H1 (cell line): ENCODE measurements at regions not wholly inside any gene's neighbourhood (a gene's known extent, or its start where the extent isn't known, plus 50 kb on each side); places are given as distances from the start of the nearest gene placed in this dataset.

Experiments used
- CTCF ChIA-PET: fragments of 300-600 bp; sonication (Branson Sonifier 250); formaldehyde crosslinking; loops from one replicate; lab custom pipeline; 2021; ENCODE audit not compliant: partially characterized antibody; lab: Charles Lee
- POLR2A ChIA-PET: fragments of 300-600 bp; sonication (Branson Sonifier 250); formaldehyde crosslinking; loops from one replicate; lab custom pipeline; 2021; ENCODE audit warnings: inconsistent platforms; ENCODE audit not compliant: partially characterized antibody; lab: Charles Lee
- DNase-seq, 2 experiments: peaks; one replicate each; pipeline versions ENCODE4 v3.0.0 to v3.0.0-alpha.2; 2010 to 2022; ENCODE audit warnings: low spot score in 2 of 2, low read depth in 1 of 2, mixed read lengths in 1 of 2
- FAIRE-seq: peaks from 2 replicates; lab custom pipeline; 2011; peaks lifted over from hg19 to GRCh38; lab: Jason Lieb, UNC
- H2AFZ ChIP-seq: 2 replicates; pipeline ENCODE4 v1.8.1; 2012; ENCODE audit warnings: low read length, inconsistent platforms
- H2AK5ac ChIP-seq: 2 replicates; pipeline ENCODE4 v1.6.1; 2013; ENCODE audit warnings: low read depth, low read length
- H2BK120ac ChIP-seq: replicated peaks from 2 replicates; pipeline ENCODE3; 2013; ENCODE audit warnings: low read depth, low read length, inconsistent platforms
- H2BK12ac ChIP-seq: 2 replicates; pipeline ENCODE4 v1.6.1; 2013; ENCODE audit warnings: low read depth, low read length
- H2BK15ac ChIP-seq: 2 replicates; pipeline ENCODE4 v1.6.1; 2013; ENCODE audit warnings: low read length
- H2BK20ac ChIP-seq: 2 replicates; pipeline ENCODE4 v1.6.1; 2013; ENCODE audit warnings: low read length
- H2BK5ac ChIP-seq: 2 replicates; pipeline ENCODE4 v1.6.1; 2013; ENCODE audit warnings: low read depth, low read length
- H3K14ac ChIP-seq: 2 replicates; pipeline ENCODE4 v1.6.1; 2013; ENCODE audit warnings: inconsistent platforms; ENCODE audit not compliant: insufficient read length
- H3K18ac ChIP-seq: 2 replicates; pipeline ENCODE4 v1.6.1; 2013; ENCODE audit warnings: low read length; ENCODE audit errors: extremely low read depth
- H3K23ac ChIP-seq: 2 replicates; pipeline ENCODE4 v1.6.1; 2013; ENCODE audit warnings: inconsistent platforms; ENCODE audit not compliant: insufficient read length
- H3K23me2 ChIP-seq: 2 replicates; pipeline ENCODE4 v1.6.1; 2013; ENCODE audit warnings: low read depth, low read length
- H3K27ac ChIP-seq: 2 replicates; pipeline ENCODE4 v1.6.1; 2011; ENCODE audit warnings: low read depth, low read length, inconsistent platforms
- H3K27me3 ChIP-seq, 4 experiments: replicated peaks in 1 of 4; 1 replicate in 1 of 4; 2 replicates in 3 of 4; pipeline versions ENCODE4 v1.6.1 to v1.8.1; 2011 to 2013; ENCODE audit warnings: low read length in 3 of 4, mild to moderate bottlenecking in 3 of 4, inconsistent platforms in 2 of 4, mixed read lengths in 2 of 4, moderate library complexity in 1 of 4; ENCODE audit not compliant: control insufficient read depth in 3 of 4, insufficient read depth in 3 of 4; ENCODE audit errors: extremely low read depth in 1 of 4
- H3K36me3 ChIP-seq, 4 experiments: 2 replicates each; pipeline versions ENCODE4 v1.6.1 to v1.8.1; 2011 to 2013; ENCODE audit warnings: mild to moderate bottlenecking in 4 of 4, low read length in 3 of 4, moderate library complexity in 2 of 4, control low read depth in 1 of 4, inconsistent platforms in 1 of 4; ENCODE audit not compliant: insufficient read depth in 4 of 4, control insufficient read depth in 2 of 4
- H3K4ac ChIP-seq: replicated peaks from 2 replicates; pipeline ENCODE3; 2013; ENCODE audit warnings: low read length, low read depth, mixed read lengths, inconsistent platforms; ENCODE audit not compliant: insufficient read length
- H3K4me1 ChIP-seq, 4 experiments: replicated peaks in 1 of 4; 1 replicate in 1 of 4; 2 replicates in 3 of 4; pipeline versions ENCODE4 v1.6.1 to v1.8.1; 2011 to 2013; ENCODE audit warnings: low read length in 3 of 4, inconsistent platforms in 2 of 4, mixed read lengths in 1 of 4; ENCODE audit not compliant: insufficient read depth in 4 of 4, control insufficient read depth in 3 of 4
- H3K4me2 ChIP-seq, 2 experiments: 2 replicates each; pipeline versions ENCODE4 v1.6.1 to v1.8.1; 2011 to 2013; ENCODE audit warnings: low read depth in 2 of 2, low read length in 2 of 2, control low read depth in 1 of 2, inconsistent platforms in 1 of 2, mild to moderate bottlenecking in 1 of 2; ENCODE audit not compliant: insufficient read depth in 1 of 2
- H3K4me3 ChIP-seq, 4 experiments: fragments of 200-600, 300-600 bp in 1 of 4; sonication (generic), shearing (Covaris generic), sonication (Bioruptor Twin) in 1 of 4; 2 replicates each; pipeline versions ENCODE4 v1.5.1 to v1.8.1; 2011 to 2016; ENCODE audit warnings: low read length in 4 of 4, low read depth in 3 of 4, control low read depth in 2 of 4, inconsistent platforms in 2 of 4, mild to moderate bottlenecking in 2 of 4, mixed read lengths in 1 of 4, moderate library complexity in 1 of 4; ENCODE audit not compliant: insufficient read depth in 2 of 4; ENCODE audit errors: extremely low read depth in 1 of 4
- H3K56ac ChIP-seq: replicated peaks from 2 replicates; pipeline ENCODE3; 2013; ENCODE audit warnings: low read depth, mild to moderate bottlenecking, mixed read lengths, low read length, inconsistent platforms; ENCODE audit not compliant: insufficient read length
- H3K79me1 ChIP-seq: 2 replicates; pipeline ENCODE4 v1.6.1; 2013; ENCODE audit warnings: low read depth, low read length, control low read depth
- H3K79me2 ChIP-seq, 2 experiments: 2 replicates each; pipeline versions ENCODE4 v1.6.1 to v1.8.1; 2012 to 2013; ENCODE audit warnings: low read length in 2 of 2, mild to moderate bottlenecking in 2 of 2, inconsistent platforms in 1 of 2; ENCODE audit not compliant: insufficient read depth in 2 of 2, control insufficient read depth in 1 of 2
- H3K9ac ChIP-seq, 4 experiments: replicated peaks in 1 of 4; 1 replicate in 1 of 4; 2 replicates in 3 of 4; pipeline versions ENCODE4 v1.6.1 to v1.8.1; 2011 to 2013; ENCODE audit warnings: low read depth in 3 of 4, low read length in 3 of 4, control low read depth in 2 of 4, mild to moderate bottlenecking in 2 of 4, moderate library complexity in 2 of 4, inconsistent platforms in 1 of 4; ENCODE audit errors: extremely low read depth in 1 of 4
- H3K9me3 ChIP-seq, 2 experiments: 2 replicates each; pipeline versions ENCODE4 v1.6.1 to v1.8.1; 2012 to 2013; ENCODE audit warnings: mild to moderate bottlenecking in 2 of 2, moderate library complexity in 2 of 2, control low read depth in 1 of 2, inconsistent platforms in 1 of 2, low read depth in 1 of 2, low read length in 1 of 2, mixed read lengths in 1 of 2; ENCODE audit not compliant: insufficient read depth in 2 of 2
- H4K20me1 ChIP-seq, 2 experiments: replicated peaks in 1 of 2; 2 replicates each; pipeline versions ENCODE3 to v1.8.1; 2011 to 2013; ENCODE audit warnings: inconsistent platforms in 2 of 2, low read length in 2 of 2, mild to moderate bottlenecking in 1 of 2; ENCODE audit not compliant: insufficient read depth in 2 of 2, control insufficient read depth in 1 of 2
- H4K5ac ChIP-seq: 2 replicates; pipeline ENCODE4 v1.6.1; 2013; ENCODE audit warnings: low read length, low read depth, mixed read lengths, inconsistent platforms; ENCODE audit not compliant: insufficient read length
- H4K8ac ChIP-seq: 2 replicates; pipeline ENCODE4 v1.8.0; 2013; ENCODE audit warnings: mild to moderate bottlenecking, moderate library complexity, low read length, inconsistent platforms; ENCODE audit not compliant: insufficient read depth; ENCODE audit errors: extremely low read depth
- H4K91ac ChIP-seq: replicated peaks from 2 replicates; pipeline ENCODE3; 2013; ENCODE audit warnings: low read length, mixed read lengths, inconsistent platforms; ENCODE audit not compliant: insufficient read length
- BACH1 ChIP-seq: IDR thresholded peaks from 2 replicates; pipeline ENCODE4 v1.6.1; 2012; ENCODE audit warnings: low read length, improper control_type of control experiment
- GTF2F1 ChIP-seq: IDR thresholded peaks from 2 replicates; pipeline ENCODE4 v1.6.1; 2012; ENCODE audit warnings: low read depth, low read length, improper control_type of control experiment, borderline replicate concordance
- HDAC6 ChIP-seq: IDR thresholded peaks from one replicate; pipeline ENCODE4 v1.7.1; 2012; ENCODE audit warnings: low read depth, mild to moderate bottlenecking, inconsistent platforms, low read length, moderate library complexity
- KDM4A ChIP-seq: IDR thresholded peaks from one replicate; pipeline ENCODE4 v1.7.1; 2012; ENCODE audit warnings: low read depth, mild to moderate bottlenecking, moderate library complexity, low read length, inconsistent platforms; ENCODE audit not compliant: severe bottlenecking
- NRF1 ChIP-seq: IDR thresholded peaks from 2 replicates; pipeline ENCODE4 v1.6.1; 2011; ENCODE audit warnings: mild to moderate bottlenecking, low read depth, low read length, improper control_type of control experiment
- POLR2AphosphoS5 ChIP-seq: IDR thresholded peaks from 2 replicates; pipeline ENCODE4 v1.6.1; 2011; ENCODE audit warnings: low read depth, low read length
- RBBP5 ChIP-seq: IDR thresholded peaks from 2 replicates; pipeline ENCODE4 v1.7.1; 2012; ENCODE audit warnings: low read depth, mild to moderate bottlenecking, inconsistent platforms, low read length, moderate library complexity, borderline replicate concordance
- SP1 ChIP-seq: IDR thresholded peaks from 2 replicates; pipeline ENCODE4 v1.6.1; 2011; ENCODE audit warnings: low read depth, low read length
- TAF7 ChIP-seq: optimal IDR thresholded peaks from 2 replicates; pipeline ENCODE3; 2011; ENCODE audit warnings: low read depth, mild to moderate bottlenecking, inconsistent platforms, low read length, moderate library complexity, borderline replicate concordance
- TEAD4 ChIP-seq: IDR thresholded peaks from 2 replicates; pipeline ENCODE4 v1.6.1; 2012; ENCODE audit warnings: low read depth, low read length, inconsistent platforms, mixed read lengths
- WGBS, 2 experiments: shearing (Covaris generic) in 1 of 2; methylation state at CpG; one replicate each; pipeline versions ENCODE4 v1.1.6 to v1.1.7; 2013 to 2015; ENCODE audit warnings: low lambda C conversion rate in 2 of 2, mixed read lengths in 2 of 2, inconsistent platforms in 1 of 2, low coverage in 1 of 2, missing lambda C conversion rate in 1 of 2; ENCODE audit not compliant: insufficient replicate concordance in 2 of 2, insufficient coverage in 1 of 2, insufficient read length in 1 of 2; ENCODE audit errors: extremely low coverage in 1 of 2, missing lambda C conversion rate in 1 of 2; 5-methylcytosine and 5-hydroxymethylcytosine counted together
- TF ChIP-seq, protein P1 (sequence below): IDR thresholded peaks from 2 replicates; pipeline ENCODE4 v1.6.1; 2011; ENCODE audit warnings: low read depth, mild to moderate bottlenecking, low read length; ENCODE audit not compliant: insufficient read depth

DNA sequence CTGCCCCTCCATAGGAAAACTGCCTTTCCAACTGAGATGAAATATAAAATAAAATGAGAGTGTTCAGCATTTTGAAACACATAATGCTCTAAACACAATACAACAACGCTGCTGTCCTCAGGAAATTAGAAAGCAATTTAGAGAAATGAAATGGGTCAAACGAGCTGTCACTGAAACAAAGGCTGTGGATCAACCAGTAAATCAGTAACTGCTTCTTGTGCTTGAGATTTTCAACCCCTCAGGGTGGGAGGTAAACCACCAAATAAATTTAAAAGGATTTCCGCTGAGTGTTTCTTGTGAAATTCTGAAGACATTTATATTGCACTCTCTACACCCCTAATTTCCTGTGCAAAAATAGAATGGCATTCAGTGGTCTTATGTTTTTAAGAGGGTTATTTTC lies 657.1 kb upstream of the SEL1L start:
- no peak overlapping the region for H2BK120ac ChIP-seq
- TF ChIP-seq KDM4A: no peak
- TF ChIP-seq TAF7: no peak
- TF ChIP-seq GTF2F1: no peak
- TF ChIP-seq TEAD4: no peak
- TF ChIP-seq NRF1: no peak
- no peak for TF ChIP-seq HDAC6
- TF ChIP-seq POLR2AphosphoS5: no peak
- TF ChIP-seq BACH1: no peak
- TF ChIP-seq, protein P1, sequence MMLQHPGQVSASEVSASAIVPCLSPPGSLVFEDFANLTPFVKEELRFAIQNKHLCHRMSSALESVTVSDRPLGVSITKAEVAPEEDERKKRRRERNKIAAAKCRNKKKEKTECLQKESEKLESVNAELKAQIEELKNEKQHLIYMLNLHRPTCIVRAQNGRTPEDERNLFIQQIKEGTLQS: no peak
- no peak for TF ChIP-seq RBBP5
- TF ChIP-seq SP1: no peak
- TF ChIP-seq, all 59 proteins: peak for 0
- Histone ChIP-seq H4K5ac (no peak overlapping the region), H4K91ac (no peak overlapping the region), H3K4me2 (no peak overlapping the region), H3K4me3 (no peak overlapping the region), H3K4me1 (no peaks in the 10 kb centered on the region), H3K9ac (no peak overlapping the region), H2BK12ac (no peak overlapping the region), H3K4ac (no peak overlapping the region), H4K20me1 (no peaks in the 10 kb centered on the region), H2BK20ac (no peak overlapping the region), H2AK5ac (no peak overlapping the region), H2AFZ (no peak overlapping the region), H3K79me2 (no peaks in the 10 kb centered on the region), H3K18ac (no peak overlapping the region), H3K36me3 (no peaks in the 10 kb centered on the region), H3K56ac (no peak overlapping the region), H3K23me2 (no peaks in the 10 kb centered on the region), H3K14ac (no peak overlapping the region), H3K79me1 (no peaks in the 10 kb centered on the region), H3K23ac (no peak overlapping the region), H2BK5ac (no peak overlapping the region), H3K27ac (no peak overlapping the region), H3K27me3 (no peaks in the 10 kb centered on the region), H3K9me3 (peaks cover 7 to 8% of the 10 kb centered on the region in 2 experiments; a peak in 3 of 4 replicates), H2BK15ac (no peak overlapping the region), H4K8ac (no peak overlapping the region)
- no peak for DNase-seq
- no peak for FAIRE-seq
- CTCF ChIA-PET: interaction anchor here (1.1 kb wide), 1 partner anchor 365 kb away, joined by 3 read pairs; no protein-coding TSS in a partner anchor
- 93% methylated on average over 3 of the region's 3 CpGs; no CpG with 5 or more reads in 1 of the 2 experiments for WGBS, 2 experiments
- POLR2A ChIA-PET: interaction anchor here (1.2 kb wide), 1 partner anchor 21 kb away, joined by 3 read pairs; no protein-coding TSS in a partner anchor
